Panc1 (cell line): ENCODE measurements at regions not wholly inside any gene's neighbourhood (a gene's known extent, or its start where the extent isn't known, plus 50 kb on each side); places are given as distances from the start of the nearest gene placed in this dataset.

Experiments used
- ATAC-seq: fragments of 200-7000 bp; cut with Tn5 transposase; 2 replicates; pipeline ENCODE4 v1.9.1; 2020; ENCODE audit warnings: mild to moderate bottlenecking, moderate library complexity
- BruUV-seq: library from RNA; stranded (reverse); fragments of 400-500 nt; replicated peaks from 2 replicates; lab custom pipeline; 2021; lab: Mats Ljungman, UMichigan
- CTCF ChIA-PET: fragments of 300-600 bp; sonication (Branson Sonifier 250); formaldehyde crosslinking; loops from one replicate; lab custom pipeline; 2022; ENCODE audit warnings: antibody characterized with exemption; lab: Charles Lee
- POLR2A ChIA-PET: fragments of 300-600 bp; sonication (Branson Sonifier 250); formaldehyde crosslinking; loops from one replicate; lab custom pipeline; 2022; ENCODE audit warnings: antibody characterized with exemption; lab: Charles Lee
- DNase-seq: peaks from one replicate; pipeline ENCODE4 v3.0.0-alpha.2; 2010; ENCODE audit warnings: low read depth, low spot score
- H3K27ac ChIP-seq: 2 replicates; pipeline ENCODE4 v1.5.1; 2011; ENCODE audit warnings: mild to moderate bottlenecking, low read length, inconsistent platforms
- H3K27me3 ChIP-seq: fragments of 200-500 bp; sonication (Bioruptor generic); 2 replicates; pipeline ENCODE4 v1.6.0; 2014; ENCODE audit warnings: low read length, inconsistent platforms; ENCODE audit not compliant: control insufficient read depth, insufficient read depth
- H3K36me3 ChIP-seq: fragments of 200-500 bp; sonication (Bioruptor generic); 2 replicates; pipeline ENCODE4 v1.5.1; 2014; ENCODE audit warnings: inconsistent platforms, mild to moderate bottlenecking, low read length, moderate library complexity; ENCODE audit not compliant: control insufficient read depth, insufficient read depth
- H3K4me1 ChIP-seq: 2 replicates; pipeline ENCODE4 v1.5.1; 2011; ENCODE audit warnings: inconsistent platforms, mild to moderate bottlenecking, low read length, moderate library complexity; ENCODE audit not compliant: control insufficient read depth, insufficient read depth
- H3K4me3 ChIP-seq, 2 experiments: 2 replicates each; pipeline ENCODE4 v1.5.1; 2011 to 2012; ENCODE audit warnings: low read depth in 2 of 2, low read length in 2 of 2, mild to moderate bottlenecking in 2 of 2, inconsistent platforms in 1 of 2, moderate library complexity in 1 of 2
- H3K9me3 ChIP-seq: fragments of 200-500 bp; sonication (Bioruptor generic); 2 replicates; pipeline ENCODE4 v1.5.1; 2014; ENCODE audit warnings: low read depth, mild to moderate bottlenecking, inconsistent platforms, low read length, moderate library complexity; ENCODE audit not compliant: control insufficient read depth, insufficient read depth
- POLR2AphosphoS5 ChIP-seq: IDR thresholded peaks from 2 replicates; pipeline ENCODE4 v1.6.1; 2012; ENCODE audit warnings: mild to moderate bottlenecking, low read depth, low read length, moderate library complexity
- SIN3A ChIP-seq: IDR thresholded peaks from 2 replicates; pipeline ENCODE4 v1.6.1; 2012; ENCODE audit warnings: low read depth, mild to moderate bottlenecking, low read length, moderate library complexity, borderline replicate concordance; ENCODE audit not compliant: insufficient read depth
- TCF7L2 ChIP-seq: IDR thresholded peaks from 2 replicates; pipeline ENCODE4 v1.6.1; 2011; ENCODE audit warnings: mild to moderate bottlenecking, low read depth, low read length, inconsistent platforms
- in situ Hi-C: cut with HindIII; loops from 2 replicates; pipeline ENCODE4 v1.10.0; 2016; ENCODE audit warnings: low sequenced_read_pairs, low pct_unique_long_range_greater_than_20kb
- intact Hi-C: fragments of 100-400 bp; cut with micrococcal nuclease; formaldehyde crosslinking; loops from one replicate; pipeline ENCODE4 v1.10.0; 2022; ENCODE audit not compliant: unreplicated experiment
- TF ChIP-seq, protein P1 (sequence below): fragments of 450-650 bp; IDR thresholded peaks from 2 replicates; pipeline ENCODE4 v1.5.1; 2017; ENCODE audit warnings: mild to moderate bottlenecking
- TF ChIP-seq, protein P2 (sequence below), 2 experiments: IDR thresholded peaks; 2 replicates each; pipeline ENCODE4 v1.6.1; 2011 to 2012; ENCODE audit warnings: low read depth in 2 of 2, control low read depth in 1 of 2, low read length in 1 of 2, mild to moderate bottlenecking in 1 of 2, moderate library complexity in 1 of 2; ENCODE audit not compliant: insufficient read depth in 1 of 2

DNA sequence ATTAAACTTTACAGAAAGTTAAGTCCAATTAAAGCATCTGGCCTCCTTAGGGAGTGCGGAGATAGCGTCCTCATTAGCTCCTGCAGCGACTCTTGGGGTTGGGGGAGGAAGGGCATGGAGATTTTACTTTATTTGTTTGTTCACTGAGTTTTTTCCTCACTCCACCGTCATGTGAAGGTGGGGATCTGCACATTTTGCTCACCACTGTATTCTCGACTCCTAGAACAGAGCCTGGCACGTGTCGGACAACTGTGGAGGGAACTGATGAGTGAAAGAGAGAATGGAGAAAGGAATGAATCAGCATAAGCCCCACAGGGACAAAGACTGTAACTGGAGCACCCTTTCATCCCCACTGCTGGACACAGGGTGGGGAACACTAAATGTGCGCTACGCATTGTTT, 205.1 kb upstream of the TSHZ3 start:
- no peaks in the 10 kb centered on the region for H3K36me3 ChIP-seq
- ChIA-PET CTCF (no interaction called here), POLR2A (no interaction called here)
- DNase-seq (no peak), ATAC-seq (no peak)
- no peak overlapping the region for H3K27ac ChIP-seq
- intact Hi-C loops: no loop called here
- in situ Hi-C loops: no loop called here
- TF ChIP-seq, protein P1, sequence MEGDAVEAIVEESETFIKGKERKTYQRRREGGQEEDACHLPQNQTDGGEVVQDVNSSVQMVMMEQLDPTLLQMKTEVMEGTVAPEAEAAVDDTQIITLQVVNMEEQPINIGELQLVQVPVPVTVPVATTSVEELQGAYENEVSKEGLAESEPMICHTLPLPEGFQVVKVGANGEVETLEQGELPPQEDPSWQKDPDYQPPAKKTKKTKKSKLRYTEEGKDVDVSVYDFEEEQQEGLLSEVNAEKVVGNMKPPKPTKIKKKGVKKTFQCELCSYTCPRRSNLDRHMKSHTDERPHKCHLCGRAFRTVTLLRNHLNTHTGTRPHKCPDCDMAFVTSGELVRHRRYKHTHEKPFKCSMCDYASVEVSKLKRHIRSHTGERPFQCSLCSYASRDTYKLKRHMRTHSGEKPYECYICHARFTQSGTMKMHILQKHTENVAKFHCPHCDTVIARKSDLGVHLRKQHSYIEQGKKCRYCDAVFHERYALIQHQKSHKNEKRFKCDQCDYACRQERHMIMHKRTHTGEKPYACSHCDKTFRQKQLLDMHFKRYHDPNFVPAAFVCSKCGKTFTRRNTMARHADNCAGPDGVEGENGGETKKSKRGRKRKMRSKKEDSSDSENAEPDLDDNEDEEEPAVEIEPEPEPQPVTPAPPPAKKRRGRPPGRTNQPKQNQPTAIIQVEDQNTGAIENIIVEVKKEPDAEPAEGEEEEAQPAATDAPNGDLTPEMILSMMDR: no peak
- no peak overlapping the region for H3K4me3 ChIP-seq
- no peaks in the 10 kb centered on the region for H3K27me3 ChIP-seq
- H3K4me1 ChIP-seq: no peaks in the 10 kb centered on the region
- BruUV-seq: no TSS peak
- H3K9me3 ChIP-seq: no peaks in the 10 kb centered on the region

DNA sequence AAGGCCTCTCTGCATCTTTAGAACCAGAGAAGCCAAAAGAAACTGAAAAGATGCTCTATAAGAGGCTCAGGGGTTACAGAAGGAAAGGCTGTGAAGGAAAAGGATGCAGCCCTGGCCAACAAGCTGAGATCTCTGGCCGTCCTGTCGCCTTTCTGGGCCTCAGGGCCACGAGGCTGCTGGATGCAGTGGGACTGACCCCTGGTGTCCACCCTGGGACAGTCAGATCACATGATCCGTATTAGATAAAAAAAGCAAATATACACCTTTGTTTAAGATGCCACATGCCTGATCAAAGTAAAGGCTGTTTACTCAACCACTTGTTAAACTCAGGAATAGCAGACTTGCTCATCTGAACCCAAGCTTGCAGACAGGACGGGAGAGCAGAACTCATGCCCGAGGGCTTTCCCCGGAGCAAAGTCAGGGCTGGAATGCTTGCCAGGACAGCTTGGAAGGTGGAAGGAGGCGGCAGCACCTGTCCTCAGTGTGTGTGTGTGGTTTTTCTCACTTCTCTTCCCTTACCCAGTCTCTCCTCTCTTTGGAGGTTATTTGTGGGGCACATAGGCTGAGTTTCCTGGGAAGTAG, 206.5 kb upstream of the TSHZ3 start:
- no peak for TF ChIP-seq TCF7L2
- TF ChIP-seq, protein P1: no peak
- TF ChIP-seq, protein P2, sequence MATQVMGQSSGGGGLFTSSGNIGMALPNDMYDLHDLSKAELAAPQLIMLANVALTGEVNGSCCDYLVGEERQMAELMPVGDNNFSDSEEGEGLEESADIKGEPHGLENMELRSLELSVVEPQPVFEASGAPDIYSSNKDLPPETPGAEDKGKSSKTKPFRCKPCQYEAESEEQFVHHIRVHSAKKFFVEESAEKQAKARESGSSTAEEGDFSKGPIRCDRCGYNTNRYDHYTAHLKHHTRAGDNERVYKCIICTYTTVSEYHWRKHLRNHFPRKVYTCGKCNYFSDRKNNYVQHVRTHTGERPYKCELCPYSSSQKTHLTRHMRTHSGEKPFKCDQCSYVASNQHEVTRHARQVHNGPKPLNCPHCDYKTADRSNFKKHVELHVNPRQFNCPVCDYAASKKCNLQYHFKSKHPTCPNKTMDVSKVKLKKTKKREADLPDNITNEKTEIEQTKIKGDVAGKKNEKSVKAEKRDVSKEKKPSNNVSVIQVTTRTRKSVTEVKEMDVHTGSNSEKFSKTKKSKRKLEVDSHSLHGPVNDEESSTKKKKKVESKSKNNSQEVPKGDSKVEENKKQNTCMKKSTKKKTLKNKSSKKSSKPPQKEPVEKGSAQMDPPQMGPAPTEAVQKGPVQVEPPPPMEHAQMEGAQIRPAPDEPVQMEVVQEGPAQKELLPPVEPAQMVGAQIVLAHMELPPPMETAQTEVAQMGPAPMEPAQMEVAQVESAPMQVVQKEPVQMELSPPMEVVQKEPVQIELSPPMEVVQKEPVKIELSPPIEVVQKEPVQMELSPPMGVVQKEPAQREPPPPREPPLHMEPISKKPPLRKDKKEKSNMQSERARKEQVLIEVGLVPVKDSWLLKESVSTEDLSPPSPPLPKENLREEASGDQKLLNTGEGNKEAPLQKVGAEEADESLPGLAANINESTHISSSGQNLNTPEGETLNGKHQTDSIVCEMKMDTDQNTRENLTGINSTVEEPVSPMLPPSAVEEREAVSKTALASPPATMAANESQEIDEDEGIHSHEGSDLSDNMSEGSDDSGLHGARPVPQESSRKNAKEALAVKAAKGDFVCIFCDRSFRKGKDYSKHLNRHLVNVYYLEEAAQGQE (IDR thresholded peaks at IDR 0.05; ENCODE audit: insufficient read depth in 1 of 2, low read depth in 2 of 2, low read length in 1 of 2): no peak
- no peak for TF ChIP-seq SIN3A
- TF ChIP-seq POLR2AphosphoS5: no peak
- ATAC-seq: no peak

More for the DNA sequence above, 206.5 kb upstream of the TSHZ3 start:
- in situ Hi-C loops (no loop called here), intact Hi-C loops (no loop called here)
- no peaks in the 10 kb centered on the region for H3K27me3 ChIP-seq
- CTCF ChIA-PET: no interaction called here
- no peaks in the 10 kb centered on the region for H3K9me3 ChIP-seq
- H3K36me3 ChIP-seq: no peaks in the 10 kb centered on the region
- POLR2A ChIA-PET: no interaction called here
- no peak for DNase-seq
- no peaks in the 10 kb centered on the region for H3K4me1 ChIP-seq
- H3K27ac ChIP-seq: no peak overlapping the region
- no TSS peak for BruUV-seq
- no peak overlapping the region for H3K4me3 ChIP-seq
